D721Med (cell line): ENCODE measurements at regions not wholly inside any gene's neighbourhood (a gene's known extent, or its start where the extent isn't known, plus 50 kb on each side); places are given as distances from the start of the nearest gene placed in this dataset.

Experiments
- DNase-seq: peaks from one replicate; pipeline ENCODE4 v3.0.0; 2011; ENCODE audit warnings: low spot score; ENCODE audit not compliant: insufficient read length
- FAIRE-seq: peaks from 2 replicates; lab custom pipeline; 2011; peaks lifted over from hg19 to GRCh38; lab: Jason Lieb, UNC
- TF ChIP-seq, protein P1 (sequence below): IDR thresholded peaks from 2 replicates; pipeline ENCODE4 v1.5.1; 2012; ENCODE audit warnings: mild to moderate bottlenecking, control low read depth; ENCODE audit not compliant: insufficient read depth; ENCODE audit errors: missing control alignments

DNA sequence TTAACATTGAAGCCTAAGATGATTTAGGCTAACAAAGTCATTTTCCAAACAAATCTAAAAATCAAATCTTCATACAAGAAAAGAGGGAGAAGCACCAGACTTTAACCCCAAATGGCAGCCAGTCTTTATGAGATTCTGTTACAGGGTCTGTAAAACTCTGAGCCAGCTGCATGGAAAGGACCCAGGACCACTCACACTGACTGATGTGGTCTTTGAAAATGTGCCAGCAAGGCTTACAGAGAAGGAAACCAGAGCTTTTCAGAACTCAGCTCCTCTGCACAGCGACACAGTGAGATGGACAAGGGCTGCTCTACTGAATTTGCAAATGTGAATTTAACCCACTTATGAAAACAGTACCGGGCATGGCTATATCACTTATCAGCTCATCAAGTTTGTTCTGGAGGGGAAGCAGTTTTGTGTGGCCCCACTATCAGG is 98.8 kb upstream of the SERP2 start:
- TF ChIP-seq, protein P1, sequence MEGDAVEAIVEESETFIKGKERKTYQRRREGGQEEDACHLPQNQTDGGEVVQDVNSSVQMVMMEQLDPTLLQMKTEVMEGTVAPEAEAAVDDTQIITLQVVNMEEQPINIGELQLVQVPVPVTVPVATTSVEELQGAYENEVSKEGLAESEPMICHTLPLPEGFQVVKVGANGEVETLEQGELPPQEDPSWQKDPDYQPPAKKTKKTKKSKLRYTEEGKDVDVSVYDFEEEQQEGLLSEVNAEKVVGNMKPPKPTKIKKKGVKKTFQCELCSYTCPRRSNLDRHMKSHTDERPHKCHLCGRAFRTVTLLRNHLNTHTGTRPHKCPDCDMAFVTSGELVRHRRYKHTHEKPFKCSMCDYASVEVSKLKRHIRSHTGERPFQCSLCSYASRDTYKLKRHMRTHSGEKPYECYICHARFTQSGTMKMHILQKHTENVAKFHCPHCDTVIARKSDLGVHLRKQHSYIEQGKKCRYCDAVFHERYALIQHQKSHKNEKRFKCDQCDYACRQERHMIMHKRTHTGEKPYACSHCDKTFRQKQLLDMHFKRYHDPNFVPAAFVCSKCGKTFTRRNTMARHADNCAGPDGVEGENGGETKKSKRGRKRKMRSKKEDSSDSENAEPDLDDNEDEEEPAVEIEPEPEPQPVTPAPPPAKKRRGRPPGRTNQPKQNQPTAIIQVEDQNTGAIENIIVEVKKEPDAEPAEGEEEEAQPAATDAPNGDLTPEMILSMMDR: no peak
- DNase-seq: no peak
- FAIRE-seq: no peak

DNA sequence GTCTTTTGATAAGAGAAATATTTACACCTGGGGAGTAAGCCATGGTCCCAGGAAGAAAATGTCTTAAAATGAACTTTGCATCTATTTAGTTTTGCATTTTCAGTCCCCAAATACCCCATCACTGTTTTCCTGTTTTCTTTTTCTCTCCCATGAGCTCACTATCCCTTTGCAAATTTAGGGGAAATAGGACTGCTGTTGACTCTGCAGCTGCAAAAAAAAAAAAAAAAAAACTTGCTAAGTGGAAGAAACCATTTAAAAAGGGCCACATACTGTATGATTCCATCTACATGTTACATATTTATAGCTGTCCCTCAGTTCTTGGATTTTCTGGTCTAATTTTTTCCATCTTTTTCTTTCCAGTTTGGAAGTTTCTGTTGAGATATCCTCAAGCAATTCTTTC is 98.2 kb upstream of the SERP2 start:
- DNase-seq (no peak), FAIRE-seq (no peak)
- TF ChIP-seq, protein P1: no peak

DNA sequence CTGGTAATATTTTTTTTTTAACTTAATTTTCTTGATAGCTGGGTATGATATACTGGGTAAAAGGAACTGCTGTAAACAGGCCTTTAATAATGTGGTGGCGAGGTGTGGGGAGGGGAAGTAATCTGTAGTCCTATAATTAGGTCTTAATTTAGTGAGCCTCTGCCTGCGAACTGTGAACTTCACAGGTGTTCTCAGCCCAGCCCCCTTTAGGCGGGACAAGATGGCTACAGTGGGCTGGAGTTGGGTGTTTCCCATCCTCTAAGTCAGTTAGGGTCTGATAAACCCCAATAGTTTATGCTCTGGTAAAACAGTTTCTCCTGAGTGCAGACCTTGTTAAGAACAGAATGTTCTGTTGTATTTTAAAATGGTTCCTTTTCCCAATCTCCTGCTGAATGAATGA is 97.6 kb upstream of the SERP2 start:
- TF ChIP-seq, protein P1: no peak
- no peak for DNase-seq
- no peak for FAIRE-seq

DNA sequence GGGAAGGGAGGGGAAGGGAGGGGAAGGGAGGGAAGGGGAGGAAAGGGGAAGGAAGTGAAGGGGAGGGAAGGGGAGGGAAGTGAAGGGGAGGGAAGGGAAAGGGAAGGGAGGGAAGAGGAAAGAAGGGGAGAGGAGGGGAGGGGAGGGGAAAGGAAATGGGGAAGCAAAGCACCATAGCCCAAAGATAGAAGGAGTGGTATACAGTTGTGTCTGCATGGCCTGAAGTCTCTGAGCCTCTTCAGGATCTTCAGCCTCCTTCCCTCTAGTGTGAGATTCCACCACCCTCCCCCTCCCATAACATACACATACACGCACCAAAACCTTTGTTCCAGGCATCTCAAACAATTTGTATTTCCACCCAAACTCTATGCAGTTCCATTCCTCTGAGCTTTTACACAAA is 96.2 kb upstream of the SERP2 start:
- DNase-seq (no peak), FAIRE-seq (no peak)
- TF ChIP-seq, protein P1: no peak

DNA sequence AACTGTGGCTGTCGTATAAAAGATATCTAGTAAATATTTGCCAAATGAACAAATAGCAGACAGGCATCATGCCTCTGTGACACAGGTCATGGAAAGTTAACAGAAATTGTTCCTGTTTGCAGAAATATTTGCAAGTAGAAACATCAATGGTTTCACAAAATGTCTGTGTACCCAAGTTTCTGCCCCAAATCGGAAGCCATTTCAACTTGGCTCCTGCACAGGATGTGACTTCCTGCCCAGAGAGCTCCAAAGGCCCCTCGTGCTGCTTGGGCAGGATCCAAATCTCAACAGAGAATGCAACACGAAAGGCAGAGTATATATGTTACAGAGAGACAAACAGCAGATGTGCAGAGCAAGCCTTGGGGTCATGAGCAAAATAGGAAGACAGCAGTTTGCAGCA is 95.5 kb upstream of the SERP2 start:
- DNase-seq: no peak
- FAIRE-seq: no peak
- TF ChIP-seq, protein P1: no peak

DNA sequence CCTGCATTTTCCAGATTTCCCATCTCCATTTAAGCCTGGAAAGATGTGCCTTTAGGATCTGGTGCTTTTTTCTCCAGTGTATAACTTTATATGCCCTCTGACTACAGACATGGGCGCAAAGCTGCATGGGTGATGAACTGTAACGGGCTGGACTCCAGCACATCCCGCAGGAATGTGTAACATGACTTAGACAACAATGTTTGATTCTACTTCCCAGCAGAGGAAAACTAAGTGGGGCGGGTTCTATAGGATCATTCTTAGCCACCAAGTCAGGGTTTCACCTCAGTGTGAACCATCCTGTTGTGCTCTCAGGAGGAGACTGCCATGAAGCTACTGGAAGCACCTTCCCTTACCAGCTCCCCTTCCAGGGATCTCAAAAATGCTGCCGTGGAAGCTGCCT is 93.2 kb upstream of the SERP2 start:
- TF ChIP-seq, protein P1: no peak
- DNase-seq: no peak
- FAIRE-seq: no peak

DNA sequence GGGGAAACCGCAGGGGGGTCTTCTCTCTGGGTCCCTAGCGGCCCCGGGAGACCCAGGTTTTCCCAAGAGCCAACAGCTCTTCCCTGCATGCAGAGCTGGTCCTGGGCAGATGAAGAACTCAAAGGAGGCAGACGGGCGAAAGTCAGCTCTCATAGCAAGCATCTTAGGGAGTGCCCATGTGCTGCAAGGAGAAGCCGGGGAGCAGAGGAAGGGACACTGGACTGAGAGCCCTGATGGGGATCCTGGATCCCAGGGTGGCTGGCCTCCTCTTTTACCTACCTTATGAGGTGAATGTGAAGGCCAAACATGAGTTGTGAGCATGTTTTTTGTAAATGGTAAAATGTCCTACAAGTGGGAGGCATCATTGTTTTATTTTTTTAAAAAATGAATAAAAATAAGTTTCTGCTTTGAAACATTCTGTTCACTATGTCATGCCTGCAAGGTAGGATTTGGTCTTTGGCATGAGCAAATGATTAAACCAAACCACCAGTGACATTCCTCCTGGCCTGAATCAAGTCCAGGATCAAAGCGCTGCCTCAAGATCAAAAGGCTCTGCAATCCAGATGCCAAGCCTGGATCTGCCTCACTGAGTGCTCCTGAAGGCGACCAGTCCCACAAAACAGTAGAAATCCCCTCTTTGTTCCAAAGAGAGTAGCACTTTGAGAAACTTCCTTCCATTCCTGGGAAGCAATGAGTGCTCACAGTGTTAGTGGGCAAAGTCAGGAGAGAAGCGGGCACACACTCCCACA is 92.2 kb upstream of the SERP2 start:
- DNase-seq (no peak), FAIRE-seq (no peak)
- TF ChIP-seq, protein P1: no peak
